HepG2 (cell line): ENCODE measurements at regions not wholly inside any gene's neighbourhood (a gene's known extent, or its start where the extent isn't known, plus 50 kb on each side); places are given as distances from the start of the nearest gene placed in this dataset.

Source experiments
- CTCF ChIP-seq: sonication (generic); formaldehyde crosslinking; IDR thresholded peaks from 2 replicates; pipeline ENCODE4 v1.5.0; 2020; ENCODE audit warnings: mild to moderate bottlenecking, missing genetic modification reagents, moderate library complexity
- ETV6 ChIP-seq: sonication (generic); formaldehyde crosslinking; conservative IDR thresholded peaks from 2 replicates; pipeline ENCODE4 v1.4.0; 2020; ENCODE audit warnings: missing genetic modification reagents
- NR3C1 ChIP-seq: sonication (generic); formaldehyde crosslinking; IDR thresholded peaks from 2 replicates; pipeline ENCODE4 v1.4.0; 2020; ENCODE audit warnings: missing genetic modification reagents
- SP1 ChIP-seq, 2 experiments: fragments of 450-650 bp in 1 of 2; sonication (generic) in 1 of 2; formaldehyde crosslinking in 1 of 2; IDR thresholded peaks; 2 replicates each; pipeline versions ENCODE4 v1.4.0 to v1.6.1; 2016 to 2020; ENCODE audit warnings: missing genetic modification reagents in 1 of 2
- TF ChIP-seq, protein P1 (sequence below), 2 experiments: IDR thresholded peaks; 2 replicates each; pipeline ENCODE4 v1.6.1; 2011 to 2012; ENCODE audit warnings: low read length in 2 of 2, borderline replicate concordance in 1 of 2, low read depth in 1 of 2, mild to moderate bottlenecking in 1 of 2, moderate library complexity in 1 of 2
- TF ChIP-seq, protein P2 (sequence below): IDR thresholded peaks from 2 replicates; pipeline ENCODE4 v1.6.1; 2012; ENCODE audit warnings: inconsistent platforms
- TF ChIP-seq, protein P3 (sequence below): sonication (generic); formaldehyde crosslinking; IDR thresholded peaks from 2 replicates; pipeline ENCODE4 v1.4.0; 2020; ENCODE audit warnings: missing genetic modification reagents, borderline replicate concordance

DNA sequence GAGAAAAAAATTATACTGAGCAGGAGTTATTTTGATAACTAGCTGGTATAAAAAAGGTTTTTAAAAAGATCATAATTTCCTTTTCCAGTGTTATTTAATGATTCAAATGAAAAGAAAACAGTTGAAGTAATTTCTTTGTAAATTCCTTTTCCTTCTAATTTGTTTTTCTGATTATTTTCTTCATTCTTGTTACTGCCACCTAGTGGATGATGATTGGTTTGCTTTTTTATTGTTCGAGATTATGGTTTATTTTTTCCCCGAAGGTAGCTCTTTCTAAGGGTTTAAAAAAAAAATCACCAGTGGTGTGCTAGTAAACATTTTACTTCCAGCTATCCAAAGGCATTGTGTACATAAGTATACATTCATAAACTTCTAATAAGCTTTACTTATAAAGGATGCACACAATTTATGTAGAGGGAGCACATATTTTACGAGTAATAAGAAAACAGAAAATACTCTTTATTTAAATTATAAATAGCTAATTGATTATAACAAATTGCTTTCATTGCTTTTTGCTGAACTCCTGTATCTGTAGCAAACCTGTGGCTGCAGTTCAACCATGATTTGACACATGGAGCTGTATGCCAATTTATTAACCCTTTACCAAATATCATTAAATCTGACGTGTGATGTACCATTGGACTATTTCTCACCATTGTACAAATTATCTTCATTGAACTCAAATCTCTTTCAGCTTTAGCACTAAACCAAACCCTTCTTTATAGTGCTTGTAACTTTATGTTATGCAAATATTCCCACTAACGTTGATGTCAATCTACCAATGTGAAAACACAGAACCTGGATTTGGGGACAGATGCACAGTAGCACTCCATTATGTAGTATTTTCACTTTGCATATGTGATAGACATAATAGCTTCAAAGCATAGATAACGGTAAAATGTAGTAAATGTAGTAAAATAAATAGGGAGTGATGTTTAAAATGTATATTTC lies 97.8 kb upstream of the ANK2 start:
- TF ChIP-seq CTCF (CRISPR knock-in tag), result peak; percentile 16; the same call in 1 of the 2 replicates
- TF ChIP-seq ETV6, result no peak
- TF ChIP-seq, protein P1, sequence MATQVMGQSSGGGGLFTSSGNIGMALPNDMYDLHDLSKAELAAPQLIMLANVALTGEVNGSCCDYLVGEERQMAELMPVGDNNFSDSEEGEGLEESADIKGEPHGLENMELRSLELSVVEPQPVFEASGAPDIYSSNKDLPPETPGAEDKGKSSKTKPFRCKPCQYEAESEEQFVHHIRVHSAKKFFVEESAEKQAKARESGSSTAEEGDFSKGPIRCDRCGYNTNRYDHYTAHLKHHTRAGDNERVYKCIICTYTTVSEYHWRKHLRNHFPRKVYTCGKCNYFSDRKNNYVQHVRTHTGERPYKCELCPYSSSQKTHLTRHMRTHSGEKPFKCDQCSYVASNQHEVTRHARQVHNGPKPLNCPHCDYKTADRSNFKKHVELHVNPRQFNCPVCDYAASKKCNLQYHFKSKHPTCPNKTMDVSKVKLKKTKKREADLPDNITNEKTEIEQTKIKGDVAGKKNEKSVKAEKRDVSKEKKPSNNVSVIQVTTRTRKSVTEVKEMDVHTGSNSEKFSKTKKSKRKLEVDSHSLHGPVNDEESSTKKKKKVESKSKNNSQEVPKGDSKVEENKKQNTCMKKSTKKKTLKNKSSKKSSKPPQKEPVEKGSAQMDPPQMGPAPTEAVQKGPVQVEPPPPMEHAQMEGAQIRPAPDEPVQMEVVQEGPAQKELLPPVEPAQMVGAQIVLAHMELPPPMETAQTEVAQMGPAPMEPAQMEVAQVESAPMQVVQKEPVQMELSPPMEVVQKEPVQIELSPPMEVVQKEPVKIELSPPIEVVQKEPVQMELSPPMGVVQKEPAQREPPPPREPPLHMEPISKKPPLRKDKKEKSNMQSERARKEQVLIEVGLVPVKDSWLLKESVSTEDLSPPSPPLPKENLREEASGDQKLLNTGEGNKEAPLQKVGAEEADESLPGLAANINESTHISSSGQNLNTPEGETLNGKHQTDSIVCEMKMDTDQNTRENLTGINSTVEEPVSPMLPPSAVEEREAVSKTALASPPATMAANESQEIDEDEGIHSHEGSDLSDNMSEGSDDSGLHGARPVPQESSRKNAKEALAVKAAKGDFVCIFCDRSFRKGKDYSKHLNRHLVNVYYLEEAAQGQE (IDR thresholded peaks at IDR 0.05; ENCODE audit: borderline replicate concordance in 1 of 2, low read depth in 1 of 2, low read length in 2 of 2), result no peak
- no peak for TF ChIP-seq SP1 (IDR thresholded peaks at IDR 0.05)
- TF ChIP-seq SP1 (CRISPR knock-in tag; IDR thresholded peaks at IDR 0.05), result no peak
- TF ChIP-seq, protein P2, sequence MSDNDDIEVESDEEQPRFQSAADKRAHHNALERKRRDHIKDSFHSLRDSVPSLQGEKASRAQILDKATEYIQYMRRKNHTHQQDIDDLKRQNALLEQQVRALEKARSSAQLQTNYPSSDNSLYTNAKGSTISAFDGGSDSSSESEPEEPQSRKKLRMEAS, result no peak
- TF ChIP-seq, protein P3, sequence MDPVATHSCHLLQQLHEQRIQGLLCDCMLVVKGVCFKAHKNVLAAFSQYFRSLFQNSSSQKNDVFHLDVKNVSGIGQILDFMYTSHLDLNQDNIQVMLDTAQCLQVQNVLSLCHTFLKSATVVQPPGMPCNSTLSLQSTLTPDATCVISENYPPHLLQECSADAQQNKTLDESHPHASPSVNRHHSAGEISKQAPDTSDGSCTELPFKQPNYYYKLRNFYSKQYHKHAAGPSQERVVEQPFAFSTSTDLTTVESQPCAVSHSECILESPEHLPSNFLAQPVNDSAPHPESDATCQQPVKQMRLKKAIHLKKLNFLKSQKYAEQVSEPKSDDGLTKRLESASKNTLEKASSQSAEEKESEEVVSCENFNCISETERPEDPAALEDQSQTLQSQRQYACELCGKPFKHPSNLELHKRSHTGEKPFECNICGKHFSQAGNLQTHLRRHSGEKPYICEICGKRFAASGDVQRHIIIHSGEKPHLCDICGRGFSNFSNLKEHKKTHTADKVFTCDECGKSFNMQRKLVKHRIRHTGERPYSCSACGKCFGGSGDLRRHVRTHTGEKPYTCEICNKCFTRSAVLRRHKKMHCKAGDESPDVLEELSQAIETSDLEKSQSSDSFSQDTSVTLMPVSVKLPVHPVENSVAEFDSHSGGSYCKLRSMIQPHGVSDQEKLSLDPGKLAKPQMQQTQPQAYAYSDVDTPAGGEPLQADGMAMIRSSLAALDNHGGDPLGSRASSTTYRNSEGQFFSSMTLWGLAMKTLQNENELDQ (CRISPR knock-in tag), result no peak
- TF ChIP-seq NR3C1, result no peak
